B cell (primary cell): ENCODE measurements at regions not wholly inside any gene's neighbourhood (a gene's known extent, or its start where the extent isn't known, plus 50 kb on each side); places are given as distances from the start of the nearest gene placed in this dataset.

ENCODE experiments used
- ATAC-seq: fragments of 200-7000 bp; cut with Tn5 transposase; one replicate; pipeline ENCODE4 v1.10.0; 2021; ENCODE audit warnings: low read depth, mild to moderate bottlenecking, moderate number of reproducible peaks, moderate library complexity
- CTCF ChIA-PET: fragments of 350-600 bp; sonication (Branson Sonifier 250); formaldehyde crosslinking; loops from one replicate; lab custom pipeline; 2021; ENCODE audit warnings: antibody characterized with exemption, inconsistent platforms; lab: Charles Lee
- POLR2A ChIA-PET: fragments of 350-600 bp; sonication (Branson Sonifier 250); formaldehyde crosslinking; loops from one replicate; lab custom pipeline; 2021; ENCODE audit warnings: antibody characterized with exemption; lab: Charles Lee
- DNase-seq: peaks from one replicate; pipeline ENCODE4 v3.0.0; 2013
- H2AFZ ChIP-seq: 2 replicates; pipeline ENCODE4 v1.6.1; 2012; ENCODE audit warnings: mild to moderate bottlenecking, low read depth, low read length; ENCODE audit not compliant: insufficient read depth, poor library complexity, severe bottlenecking
- H3K27ac ChIP-seq, 2 donors: 1 replicate in 1 of 2; 2 replicates in 1 of 2; pipeline ENCODE4 v1.5.1; 2012 to 2013; ENCODE audit warnings: low read length in 2 of 2, mild to moderate bottlenecking in 2 of 2, moderate library complexity in 1 of 2
- H3K27me3 ChIP-seq, 4 experiments: fragments of 200-600 bp in 1 of 4; sonication (generic) in 1 of 4; replicated peaks in 1 of 4; 1 replicate in 2 of 4; 2 replicates in 2 of 4; pipeline versions ENCODE4 v1.6.1 to v1.7.0; 2013 to 2016; ENCODE audit warnings: low read length in 3 of 4, mild to moderate bottlenecking in 2 of 4, mixed read lengths in 1 of 4, moderate library complexity in 1 of 4; ENCODE audit not compliant: insufficient read depth in 4 of 4, control insufficient read depth in 3 of 4; ENCODE audit errors: control extremely low read depth in 1 of 4
- H3K36me3 ChIP-seq, 2 experiments: replicated peaks in 1 of 2; 1 replicate in 1 of 2; 2 replicates in 1 of 2; pipeline versions ENCODE4 v1.6.1 to v1.7.1; 2013; ENCODE audit warnings: low read length in 1 of 2; ENCODE audit not compliant: insufficient read depth in 2 of 2, control insufficient read depth in 1 of 2; ENCODE audit errors: control extremely low read depth in 1 of 2, extremely low read depth in 1 of 2
- H3K4me1 ChIP-seq, 2 donors: fragments of 200-600 bp in 1 of 2; sonication (generic) in 1 of 2; 1 replicate in 1 of 2; 2 replicates in 1 of 2; pipeline versions ENCODE4 v1.5.1 to v1.6.1; 2013 to 2017; ENCODE audit warnings: low read length in 2 of 2; ENCODE audit not compliant: control insufficient read depth in 2 of 2, insufficient read depth in 2 of 2
- H3K4me2 ChIP-seq: replicated peaks from 2 replicates; pipeline ENCODE3; 2012; ENCODE audit warnings: mild to moderate bottlenecking, low read depth, low read length; ENCODE audit not compliant: poor library complexity, severe bottlenecking
- H3K4me3 ChIP-seq, 5 experiments: fragments of 200-600 bp in 1 of 5; sonication (generic) in 1 of 5; 1 replicate in 3 of 5; 2 replicates in 2 of 5; pipeline versions ENCODE4 v1.5.1 to v1.7.0; 2011 to 2016; ENCODE audit warnings: low read length in 4 of 5, mild to moderate bottlenecking in 4 of 5, low read depth in 2 of 5, control low read depth in 1 of 5, moderate library complexity in 1 of 5; ENCODE audit not compliant: insufficient read depth in 1 of 5; ENCODE audit errors: control extremely low read depth in 1 of 5, extremely low read depth in 1 of 5
- H3K79me2 ChIP-seq: fragments of 200-600 bp; sonication (generic); one replicate; pipeline ENCODE4 v1.6.0; 2016; ENCODE audit warnings: low read length; ENCODE audit not compliant: control insufficient read depth, insufficient read depth
- H3K9ac ChIP-seq: fragments of 200-600 bp; sonication (generic); 2 replicates; pipeline ENCODE4 v1.6.1; 2017; ENCODE audit warnings: mild to moderate bottlenecking, low read length, moderate library complexity
- H3K9me3 ChIP-seq, 3 donors: one replicate each; pipeline versions ENCODE4 v1.6.1 to v1.7.1; 2013; ENCODE audit warnings: low read length in 2 of 3; ENCODE audit not compliant: control insufficient read depth in 2 of 3, insufficient read depth in 1 of 3; ENCODE audit errors: control extremely low read depth in 1 of 3
- H4K20me1 ChIP-seq: 2 replicates; pipeline ENCODE4 v1.6.0; 2012; ENCODE audit warnings: mild to moderate bottlenecking, low read length; ENCODE audit not compliant: insufficient read depth, control insufficient read depth, poor library complexity, severe bottlenecking
- H3K27ac Mint-ChIP-seq: one replicate; pipeline ENCODE4 v1.8.0; 2021; ENCODE audit warnings: mixed read lengths
- H3K27me3 Mint-ChIP-seq: one replicate; pipeline ENCODE4 v1.8.0; 2021; ENCODE audit warnings: mixed read lengths
- H3K4me1 Mint-ChIP-seq: one replicate; pipeline ENCODE4 v1.8.0; 2021; ENCODE audit warnings: mixed read lengths
- H3K4me3 Mint-ChIP-seq: one replicate; pipeline ENCODE4 v1.8.0; 2021; ENCODE audit warnings: mixed read lengths
- H3K9me3 Mint-ChIP-seq: one replicate; pipeline ENCODE4 v1.8.0; 2022; ENCODE audit warnings: mixed read lengths; ENCODE audit not compliant: insufficient read depth
- CTCF ChIP-seq: fragments of 200-600 bp; IDR thresholded peaks from one replicate; pipeline ENCODE4 v1.8.0; 2022; ENCODE audit warnings: antibody characterized with exemption, mild to moderate bottlenecking
- EZH2 ChIP-seq: IDR thresholded peaks from 2 replicates; pipeline ENCODE4 v1.6.1; 2012; ENCODE audit warnings: borderline replicate concordance, low read depth, mild to moderate bottlenecking, moderate library complexity, low read length; ENCODE audit not compliant: insufficient read depth, poor library complexity, severe bottlenecking
- WGBS: methylation state at CpG from one replicate; pipeline ENCODE4 v1.1.5; 2013; ENCODE audit warnings: missing lambda C conversion rate; ENCODE audit not compliant: insufficient coverage; 5-methylcytosine and 5-hydroxymethylcytosine counted together
- intact Hi-C: fragments of 100-400 bp; cut with micrococcal nuclease; formaldehyde crosslinking; loops from one replicate; pipeline ENCODE4 v1.10.0; 2022

- Histone ChIP-seq H3K36me3 (no peaks in the 10 kb centered on the region), H3K9me3 (no peaks in the 10 kb centered on the region), H3K4me3 (no peak overlapping the region), H2AFZ (no peak overlapping the region), H3K27me3 (no peaks in the 10 kb centered on the region), H3K79me2 (no peaks in the 10 kb centered on the region), H4K20me1 (no peaks in the 10 kb centered on the region), H3K27ac (no peak overlapping the region), H3K4me2 (no peak overlapping the region), H3K4me1 (no peaks in the 10 kb centered on the region), H3K9ac (no peak overlapping the region)
- no peaks in the 10 kb centered on the region for H3K9me3 Mint-ChIP-seq
- POLR2A ChIA-PET, result no interaction called here
- CTCF ChIA-PET, result no interaction called here
- no peak for ATAC-seq
- no peak overlapping the region for H3K27ac Mint-ChIP-seq
- no peak overlapping the region for H3K4me3 Mint-ChIP-seq
- TF ChIP-seq EZH2 (no peak), CTCF (no peak)
- 100% methylated on average over 3 of the region's 3 CpGs for WGBS
- intact Hi-C loops, result no loop called here
- no peaks in the 10 kb centered on the region for H3K27me3 Mint-ChIP-seq
- no peaks in the 10 kb centered on the region for H3K4me1 Mint-ChIP-seq
- no peak for DNase-seq
Observed at GRCh38 chr13:106098778-106099177, 436.7 kb downstream of the EFNB2 start.

- Histone ChIP-seq H2AFZ (no peak overlapping the region), H3K27ac (no peak overlapping the region), H3K27me3 (no peaks in the 10 kb centered on the region), H3K9me3 (no peaks in the 10 kb centered on the region), H3K9ac (no peak overlapping the region), H3K4me3 (no peak overlapping the region), H3K4me1 (no peaks in the 10 kb centered on the region), H3K4me2 (no peak overlapping the region), H3K36me3 (no peaks in the 10 kb centered on the region), H4K20me1 (no peaks in the 10 kb centered on the region), H3K79me2 (no peaks in the 10 kb centered on the region)
- DNase-seq (no peak), ATAC-seq (no peak)
- CTCF ChIA-PET, result no interaction called here
- Mint-ChIP-seq H3K4me3 (no peak overlapping the region), H3K9me3 (no peaks in the 10 kb centered on the region), H3K27me3 (no peaks in the 10 kb centered on the region), H3K27ac (no peak overlapping the region), H3K4me1 (no peaks in the 10 kb centered on the region)
- 90% methylated on average over 2 of the region's 4 CpGs for WGBS
- POLR2A ChIA-PET, result no interaction called here
- intact Hi-C loops, result no loop called here
- TF ChIP-seq CTCF (no peak), EZH2 (no peak)
Observed at GRCh38 chr13:106096661-106097092, 438.8 kb downstream of the EFNB2 start.
